K562 (cell line): ENCODE measurements at regions not wholly inside any gene's neighbourhood (a gene's known extent, or its start where the extent isn't known, plus 50 kb on each side); places are given as distances from the start of the nearest gene placed in this dataset.
A peak's percentile ranks its signal among the peaks of the same experiment; 100 is the strongest.
"Not testable (repeated sequence)": the region's sequence is repeated elsewhere in the genome, so short reads cannot be mapped to it uniquely, and the experiment has no call there.

ENCODE experiments used
- ATAC-seq: fragments of 200-7000 bp; cut with Tn5 transposase; 3 replicates; pipeline ENCODE4 v1.9.1; 2020; ENCODE audit warnings: moderate library complexity
- BruUV-seq: library from RNA; stranded (reverse); fragments of 400-500 nt; replicated peaks from 2 replicates; lab custom pipeline; 2021; lab: Mats Ljungman, UMichigan
- CTCF ChIA-PET: fragments of 300-600 bp; formaldehyde crosslinking; extraction: SDS; loops from one replicate; lab custom pipeline; 2021; ENCODE audit warnings: low intra/inter-chr PET ratio; lab: Yijun Ruan, JAX
- POLR2A ChIA-PET: fragments of 300-600, 350-650 bp; sonication (Branson Sonifier 250); formaldehyde crosslinking; extraction: SDS; loops from one replicate; lab custom pipeline; 2021; ENCODE audit warnings: antibody characterized with exemption, inconsistent platforms; lab: Yijun Ruan, JAX
- DNase-seq, 4 experiments: peaks; one replicate each; pipeline versions ENCODE4 v3.0.0 to v3.0.0-alpha.2; 2011 to 2018; ENCODE audit warnings: low spot score in 3 of 4, mixed read lengths in 3 of 4; ENCODE audit errors: extremely low read depth in 1 of 4
- FAIRE-seq: peaks from 2 replicates; lab custom pipeline; 2011; peaks lifted over from hg19 to GRCh38; lab: Jason Lieb, UNC
- H2AFZ ChIP-seq: 2 replicates; pipeline ENCODE4 v1.6.0; 2011; ENCODE audit warnings: low read depth, low read length, control low read depth, inconsistent platforms
- H3K27ac ChIP-seq: fragments of 200-600 bp; 3 replicates; pipeline ENCODE4 v1.8.0; 2011; ENCODE audit warnings: low read depth, mild to moderate bottlenecking, control low read depth, inconsistent platforms, low read length, moderate library complexity, mixed read lengths; ENCODE audit errors: extremely low read depth
- H3K27me3 ChIP-seq, 2 experiments: fragments of 300-600 bp in 1 of 2; 2 replicates in 1 of 2; 3 replicates in 1 of 2; pipeline versions ENCODE4 v1.6.0 to v1.8.0; 2011; ENCODE audit warnings: inconsistent platforms in 2 of 2, low read length in 2 of 2, mild to moderate bottlenecking in 1 of 2, mixed read lengths in 1 of 2, moderate library complexity in 1 of 2; ENCODE audit not compliant: control insufficient read depth in 2 of 2, insufficient read depth in 2 of 2
- H3K36me3 ChIP-seq: fragments of 300-600 bp; 3 replicates; pipeline ENCODE4 v1.8.0; 2011; ENCODE audit warnings: mild to moderate bottlenecking, low read length, inconsistent platforms; ENCODE audit not compliant: control insufficient read depth, insufficient read depth
- H3K4me1 ChIP-seq, 2 experiments: fragments of 200-600 bp in 1 of 2; replicated peaks in 1 of 2; 2 replicates in 1 of 2; 3 replicates in 1 of 2; pipeline versions ENCODE4 v1.5.1 to v1.8.0; 2011; ENCODE audit warnings: inconsistent platforms in 2 of 2, low read length in 2 of 2, mild to moderate bottlenecking in 1 of 2, mixed read lengths in 1 of 2, moderate library complexity in 1 of 2; ENCODE audit not compliant: control insufficient read depth in 2 of 2, insufficient read depth in 2 of 2
- H3K4me2 ChIP-seq: 2 replicates; pipeline ENCODE4 v1.6.1; 2011; ENCODE audit warnings: low read length, control low read depth, inconsistent platforms, mixed read lengths; ENCODE audit not compliant: insufficient read depth
- H3K4me3 ChIP-seq: fragments of 200-600 bp; sonication (generic), shearing (Covaris generic); 2 replicates; pipeline ENCODE4 v1.5.1; 2016; ENCODE audit warnings: control low read depth, inconsistent platforms
- H3K79me2 ChIP-seq: fragments of 200-600 bp; 3 replicates; pipeline ENCODE4 v1.8.0; 2011; ENCODE audit warnings: low read length, inconsistent platforms; ENCODE audit not compliant: control insufficient read depth, insufficient read depth
- H3K9ac ChIP-seq, 2 experiments: 2 replicates each; pipeline versions ENCODE4 v1.6.0 to v1.6.1; 2011; ENCODE audit warnings: low read depth in 2 of 2, low read length in 2 of 2, control low read depth in 1 of 2, inconsistent platforms in 1 of 2, mild to moderate bottlenecking in 1 of 2, mixed read lengths in 1 of 2; ENCODE audit not compliant: insufficient read depth in 1 of 2
- H3K9me1 ChIP-seq: one replicate; pipeline ENCODE4 v1.6.0; 2011; ENCODE audit warnings: inconsistent platforms, mild to moderate bottlenecking, low read length, moderate library complexity; ENCODE audit not compliant: control insufficient read depth, insufficient read depth
- H3K9me3 ChIP-seq: replicated peaks from 2 replicates; pipeline ENCODE4 v1.5.1; 2011; ENCODE audit warnings: low read depth, low read length, inconsistent platforms; ENCODE audit not compliant: control insufficient read depth, insufficient read depth
- H4K20me1 ChIP-seq: replicated peaks from 2 replicates; pipeline ENCODE4 v1.6.1; 2011; ENCODE audit warnings: low read length, inconsistent platforms, mixed read lengths; ENCODE audit not compliant: control insufficient read depth, insufficient read depth
- ATF3 ChIP-seq, 2 experiments: fragments of 450-650 bp in 1 of 2; sonication (generic) in 1 of 2; formaldehyde crosslinking in 1 of 2; IDR thresholded peaks in 1 of 2; conservative IDR thresholded peaks in 1 of 2; 2 replicates each; pipeline versions ENCODE4 v1.6.1 to v1.8.1; 2016 to 2023; ENCODE audit warnings: mild to moderate bottlenecking in 2 of 2, moderate library complexity in 2 of 2, inconsistent platforms in 1 of 2, missing genetic modification reagents in 1 of 2
- CEBPG ChIP-seq, 3 experiments: fragments of 200-800 bp in 1 of 3; sonication (Bioruptor generic) in 1 of 3; sonication (generic) in 1 of 3; formaldehyde crosslinking in 1 of 3; IDR thresholded peaks in 2 of 3; conservative IDR thresholded peaks in 1 of 3; 2 replicates each; pipeline versions ENCODE4 v1.6.1 to v1.8.0; 2016 to 2022; ENCODE audit warnings: missing compliant biosample characterization in 2 of 3, missing genetic modification characterization in 2 of 3, mild to moderate bottlenecking in 1 of 3, missing genetic modification reagents in 1 of 3
- RFX1 ChIP-seq: fragments of 450-650 bp; IDR thresholded peaks from 2 replicates; pipeline ENCODE4 v1.6.1; 2016; ENCODE audit warnings: mild to moderate bottlenecking, moderate library complexity
- ZNF57 ChIP-seq: fragments of 450-650 bp; formaldehyde crosslinking; IDR thresholded peaks from 2 replicates; pipeline ENCODE4 v1.4.0; 2020; ENCODE audit warnings: mild to moderate bottlenecking, moderate library complexity
- WGBS: fragments of 100-300 bp; shearing (Covaris generic); methylation state at CpG from one replicate; pipeline ENCODE4 v1.1.6; 2016; ENCODE audit warnings: low coverage, mixed read lengths; ENCODE audit not compliant: insufficient coverage; ENCODE audit errors: missing lambda C conversion rate; 5-methylcytosine and 5-hydroxymethylcytosine counted together
- in situ Hi-C: fragments of 300-500 bp; cut with MboI; formaldehyde crosslinking; loops from 4 replicates; pipeline ENCODE4 v1.15.0; 2018; ENCODE audit warnings: inconsistent platforms, mixed read lengths
- intact Hi-C: fragments of 100-400 bp; cut with micrococcal nuclease; formaldehyde crosslinking; loops from 2 replicates; pipeline ENCODE4 v1.14.2; 2022

- in situ Hi-C loops, BruUV-seq, CTCF ChIA-PET: not testable (repeated sequence)
Measured at GRCh38 chr20:5381527-5381926, 64.8 kb upstream of the PROKR2 start.

GRCh38 chr20:5377484-5377883 lies 60.7 kb upstream of the PROKR2 start:
- Histone ChIP-seq H3K9ac (no peak overlapping the region), H3K9me3 (no peaks in the 10 kb centered on the region), H4K20me1 (no peaks in the 10 kb centered on the region), H3K27me3 (no peaks in the 10 kb centered on the region), H3K36me3 (no peaks in the 10 kb centered on the region), H3K4me1 (no peaks in the 10 kb centered on the region), H3K79me2 (no peaks in the 10 kb centered on the region), H3K9me1 (no peaks in the 10 kb centered on the region), H2AFZ (no peak overlapping the region), H3K4me3 (no peak overlapping the region), H3K4me2 (no peak overlapping the region), H3K27ac (no peak overlapping the region)
- intact Hi-C loops: no loop called here
- no TSS peak for BruUV-seq
- in situ Hi-C loops: no loop called here
- 0% methylated on average over 1 of the region's 1 CpG for WGBS
- ATAC-seq (no peak), FAIRE-seq (no peak), DNase-seq (no peak)
- TF ChIP-seq CEBPG (CRISPR knock-in tag; IDR thresholded peaks at IDR 0.05) (no peak), CEBPG (tag; conservative IDR thresholded peaks at IDR 0.05 in 1 of 2, IDR thresholded peaks at IDR 0.05 in 1 of 2) (peak; percentile 15 to 43; a peak in 1 of 4 replicates), ZNF57 (CRISPR knock-in tag) (no peak), ATF3 (IDR thresholded peaks at IDR 0.05) (peak; percentile 50; the same call in 1 of the 2 replicates), ATF3 (CRISPR knock-in tag; conservative IDR thresholded peaks at IDR 0.05) (no peak)
- ChIA-PET CTCF (no interaction called here), POLR2A (no interaction called here)

More at GRCh38 chr20:5381527-5381926, 64.8 kb upstream of the PROKR2 start:
- TF ChIP-seq RFX1: 0 out of 2 replicates have a peak, but pooled peaks have one; percentile 7
- TF ChIP-seq CEBPG (CRISPR knock-in tag; IDR thresholded peaks at IDR 0.05): peak; percentile 48; the same call in 1 of the 2 replicates
- H3K79me2 ChIP-seq; DNase-seq; H3K27me3 ChIP-seq; H3K36me3 ChIP-seq; H3K4me1 ChIP-seq; FAIRE-seq; H3K4me3 ChIP-seq; H3K9me3 ChIP-seq; H4K20me1 ChIP-seq; H3K27ac ChIP-seq; H3K9me1 ChIP-seq; intact Hi-C loops; H2AFZ ChIP-seq; POLR2A ChIA-PET; H3K4me2 ChIP-seq; H3K9ac ChIP-seq; TF ChIP-seq CEBPG (tag; conservative IDR thresholded peaks at IDR 0.05 in 1 of 2, IDR thresholded peaks at IDR 0.05 in 1 of 2); ATF3 (CRISPR knock-in tag; conservative IDR thresholded peaks at IDR 0.05): not testable (repeated sequence)
- TF ChIP-seq ATF3 (IDR thresholded peaks at IDR 0.05): peak; percentile 77
- 2% methylated on average over 7 of the region's 7 CpGs for WGBS
- ATAC-seq: peak; percentile 69
